Cardiac muscle cell (in vitro differentiated cells and primary cell): ENCODE measurements at regions not wholly inside any gene's neighbourhood (a gene's known extent, or its start where the extent isn't known, plus 50 kb on each side); places are given as distances from the start of the nearest gene placed in this dataset.

Experiments used
- DNase-seq, 2 donors: peaks; one replicate each; pipeline versions ENCODE4 v3.0.0 to v3.0.0-alpha.2; 2010 to 2017; ENCODE audit warnings: low read depth in 1 of 2, low spot score in 1 of 2
- H3K27ac ChIP-seq: fragments of 200-600 bp; sonication (generic); 2 replicates; pipeline ENCODE4 v1.5.1; 2016
- H3K27me3 ChIP-seq: fragments of 200-600 bp; sonication (generic); 2 replicates; pipeline ENCODE4 v1.6.0; 2016; ENCODE audit warnings: control low read depth
- H3K36me3 ChIP-seq: fragments of 200-600 bp; sonication (generic); 2 replicates; pipeline ENCODE4 v1.5.1; 2016; ENCODE audit warnings: control low read depth
- H3K4me1 ChIP-seq: fragments of 200-600 bp; sonication (generic); 2 replicates; pipeline ENCODE4 v1.8.1; 2017; ENCODE audit warnings: low read depth, mild to moderate bottlenecking, mixed run types
- H3K4me3 ChIP-seq: fragments of 200-600 bp; sonication (generic); 2 replicates; pipeline ENCODE4 v1.5.1; 2016; ENCODE audit warnings: mild to moderate bottlenecking
- H3K9me3 ChIP-seq: fragments of 200-600 bp; sonication (generic); 2 replicates; pipeline ENCODE4 v1.5.1; 2017; ENCODE audit warnings: low read depth, mild to moderate bottlenecking, control low read depth
- CTCF ChIP-seq: IDR thresholded peaks from 2 replicates; pipeline ENCODE4 v1.5.1; 2012; ENCODE audit warnings: low read depth, mild to moderate bottlenecking, low read length

GRCh38 chr3:1616744-1617143 is 481.9 kb upstream of the CNTN4 start:
- Histone ChIP-seq H3K36me3 (no peaks in the 10 kb centered on the region), H3K4me1 (peaks cover 10% of the 10 kb centered on the region), H3K9me3 (no peaks in the 10 kb centered on the region), H3K27ac (no peak overlapping the region), H3K4me3 (no peak overlapping the region), H3K27me3 (no peaks in the 10 kb centered on the region)
- TF ChIP-seq CTCF = no peak
- DNase-seq = peak in 1 of 2 donors; percentile 38

GRCh38 chr3:1623896-1624295 is 474.8 kb upstream of the CNTN4 start:
- TF ChIP-seq CTCF = no peak
- Histone ChIP-seq H3K27me3 (no peaks in the 10 kb centered on the region), H3K4me1 (peaks cover 9% of the 10 kb centered on the region), H3K36me3 (no peaks in the 10 kb centered on the region), H3K27ac (no peak overlapping the region), H3K4me3 (no peak overlapping the region), H3K9me3 (no peaks in the 10 kb centered on the region)
- DNase-seq = no peak

GRCh38 chr3:1632128-1632527 is 466.5 kb upstream of the CNTN4 start:
- no peaks in the 10 kb centered on the region for H3K9me3 ChIP-seq
- no peaks in the 10 kb centered on the region for H3K27me3 ChIP-seq
- DNase-seq = no peak
- peaks cover 5% of the 10 kb centered on the region for H3K4me1 ChIP-seq
- no peak overlapping the region for H3K27ac ChIP-seq
- no peak overlapping the region for H3K4me3 ChIP-seq
- H3K36me3 ChIP-seq = no peaks in the 10 kb centered on the region
- no peak for TF ChIP-seq CTCF

GRCh38 chr3:1661839-1662238 is 436.8 kb upstream of the CNTN4 start:
- no peak for TF ChIP-seq CTCF
- no peaks in the 10 kb centered on the region for H3K4me1 ChIP-seq
- H3K27ac ChIP-seq = no peak overlapping the region
- no peak for DNase-seq
- no peak overlapping the region for H3K4me3 ChIP-seq
- H3K9me3 ChIP-seq = no peaks in the 10 kb centered on the region
- no peaks in the 10 kb centered on the region for H3K27me3 ChIP-seq
- H3K36me3 ChIP-seq = no peaks in the 10 kb centered on the region

- Histone ChIP-seq H3K27me3 (no peaks in the 10 kb centered on the region), H3K9me3 (no peaks in the 10 kb centered on the region), H3K4me1 (no peaks in the 10 kb centered on the region), H3K27ac (no peak overlapping the region), H3K36me3 (no peaks in the 10 kb centered on the region), H3K4me3 (no peak overlapping the region)
- TF ChIP-seq CTCF = no peak
- DNase-seq = no peak
Observed at GRCh38 chr3:1664266-1664665, 434.4 kb upstream of the CNTN4 start.

- H3K27me3 ChIP-seq = no peaks in the 10 kb centered on the region
Observed at GRCh38 chr3:1666865-1667264, 431.8 kb upstream of the CNTN4 start.

More at GRCh38 chr3:1666865-1667264, 431.8 kb upstream of the CNTN4 start:
- H3K4me1 ChIP-seq = no peaks in the 10 kb centered on the region
- DNase-seq = no peak
- no peak overlapping the region for H3K27ac ChIP-seq
- TF ChIP-seq CTCF = no peak
- no peaks in the 10 kb centered on the region for H3K36me3 ChIP-seq
- H3K9me3 ChIP-seq = no peaks in the 10 kb centered on the region
- no peak overlapping the region for H3K4me3 ChIP-seq
